IMR-90 (cell line): ENCODE measurements at regions not wholly inside any gene's neighbourhood (a gene's known extent, or its start where the extent isn't known, plus 50 kb on each side); places are given as distances from the start of the nearest gene placed in this dataset.

ENCODE experiments used
- ATAC-seq: fragments of 200-7000 bp; cut with Tn5 transposase; 2 replicates; pipeline ENCODE4 v1.9.1; 2020; ENCODE audit warnings: low read depth, mild to moderate bottlenecking, moderate library complexity
- BruUV-seq: library from RNA; stranded (reverse); fragments of 400-500 nt; replicated peaks from 2 replicates; lab custom pipeline; 2021; lab: Mats Ljungman, UMichigan
- CTCF ChIA-PET: fragments of 300-600 bp; formaldehyde crosslinking; extraction: SDS; loops from one replicate; lab custom pipeline; 2021; ENCODE audit warnings: antibody characterized with exemption; lab: Yijun Ruan, JAX
- POLR2A ChIA-PET: fragments of 300-600 bp; sonication (Branson Sonifier 250); formaldehyde crosslinking; loops from one replicate; lab custom pipeline; 2022; ENCODE audit warnings: antibody characterized with exemption; ENCODE audit not compliant: unreplicated experiment; lab: Charles Lee
- DNase-seq: peaks from one replicate; pipeline ENCODE4 v3.0.0; 2013
- H2AFZ ChIP-seq: replicated peaks from 2 replicates; pipeline ENCODE3; 2013; ENCODE audit warnings: low read length, mild to moderate bottlenecking; ENCODE audit not compliant: poor library complexity
- H2AK5ac ChIP-seq: 2 replicates; pipeline ENCODE4 v1.6.1; 2013; ENCODE audit warnings: low read depth, low read length, inconsistent platforms
- H2AK9ac ChIP-seq: replicated peaks from 2 replicates; pipeline ENCODE3; 2013; ENCODE audit warnings: mild to moderate bottlenecking, low read depth, low read length, moderate library complexity; ENCODE audit not compliant: poor library complexity
- H2BK120ac ChIP-seq: 2 replicates; pipeline ENCODE4 v1.6.1; 2013; ENCODE audit warnings: low read depth, low read length, inconsistent platforms
- H2BK15ac ChIP-seq: 3 replicates; pipeline ENCODE4 v1.6.1; 2013; ENCODE audit warnings: low read depth, low read length, inconsistent platforms
- H2BK20ac ChIP-seq: 2 replicates; pipeline ENCODE4 v1.6.1; 2013; ENCODE audit warnings: low read depth, mild to moderate bottlenecking, inconsistent platforms, low read length, moderate library complexity
- H2BK5ac ChIP-seq: 2 replicates; pipeline ENCODE4 v1.6.1; 2013; ENCODE audit warnings: mild to moderate bottlenecking, low read depth, low read length, inconsistent platforms; ENCODE audit not compliant: poor library complexity, severe bottlenecking
- H3K14ac ChIP-seq: replicated peaks from 2 replicates; pipeline ENCODE4 v1.6.1; 2013; ENCODE audit warnings: low read depth, low read length, inconsistent platforms
- H3K18ac ChIP-seq: 2 replicates; pipeline ENCODE4 v1.6.1; 2013; ENCODE audit warnings: low read depth, low read length, control low read depth
- H3K23ac ChIP-seq: 2 replicates; pipeline ENCODE4 v1.6.1; 2013; ENCODE audit warnings: low read depth, low read length, inconsistent platforms
- H3K27ac ChIP-seq: 2 replicates; pipeline ENCODE4 v1.5.1; 2013; ENCODE audit warnings: mild to moderate bottlenecking, control low read depth, low read length; ENCODE audit not compliant: insufficient read depth
- H3K27me3 ChIP-seq: 2 replicates; pipeline ENCODE4 v1.6.1; 2013; ENCODE audit warnings: low read length; ENCODE audit not compliant: control insufficient read depth, insufficient read depth
- H3K36me3 ChIP-seq: 2 replicates; pipeline ENCODE4 v1.6.1; 2013; ENCODE audit warnings: low read length, mixed read lengths; ENCODE audit not compliant: control insufficient read depth, insufficient read depth
- H3K4ac ChIP-seq: 2 replicates; pipeline ENCODE4 v1.6.1; 2013; ENCODE audit warnings: low read depth, low read length, inconsistent platforms
- H3K4me1 ChIP-seq: 2 replicates; pipeline ENCODE4 v1.6.1; 2013; ENCODE audit warnings: low read length, mixed read lengths; ENCODE audit not compliant: control insufficient read depth, insufficient read depth
- H3K4me2 ChIP-seq: 2 replicates; pipeline ENCODE4 v1.6.1; 2013; ENCODE audit warnings: low read depth, mild to moderate bottlenecking, control low read depth, low read length, moderate library complexity
- H3K4me3 ChIP-seq: 2 replicates; pipeline ENCODE4 v1.5.1; 2013; ENCODE audit warnings: low read depth, mild to moderate bottlenecking, control low read depth, low read length, moderate library complexity; ENCODE audit not compliant: insufficient read depth
- H3K56ac ChIP-seq: 2 replicates; pipeline ENCODE4 v1.6.1; 2013; ENCODE audit warnings: low read length, inconsistent platforms; ENCODE audit not compliant: insufficient read depth; ENCODE audit errors: extremely low read depth
- H3K79me1 ChIP-seq, 2 experiments: 2 replicates each; pipeline ENCODE4 v1.6.1; 2013; ENCODE audit warnings: low read length in 2 of 2, inconsistent platforms in 1 of 2, low read depth in 1 of 2
- H3K9ac ChIP-seq: 2 replicates; pipeline ENCODE4 v1.6.1; 2013; ENCODE audit warnings: low read depth, low read length, control low read depth
- H3K9me1 ChIP-seq: 2 replicates; pipeline ENCODE4 v1.6.1; 2013; ENCODE audit warnings: low read length, inconsistent platforms; ENCODE audit not compliant: insufficient read depth
- H3K9me3 ChIP-seq: 2 replicates; pipeline ENCODE4 v1.6.1; 2013; ENCODE audit warnings: low read length; ENCODE audit not compliant: control insufficient read depth, insufficient read depth
- H4K20me1 ChIP-seq: 2 replicates; pipeline ENCODE4 v1.6.1; 2013; ENCODE audit warnings: low read length, inconsistent platforms; ENCODE audit not compliant: insufficient read depth
- H4K5ac ChIP-seq: 2 replicates; pipeline ENCODE4 v1.6.1; 2013; ENCODE audit warnings: mild to moderate bottlenecking, low read depth, low read length, control low read depth
- H4K8ac ChIP-seq, 2 experiments: 2 replicates each; pipeline ENCODE4 v1.6.1; 2013; ENCODE audit warnings: low read depth in 2 of 2, low read length in 2 of 2, control low read depth in 1 of 2, inconsistent platforms in 1 of 2
- H4K91ac ChIP-seq: 2 replicates; pipeline ENCODE4 v1.6.1; 2013; ENCODE audit warnings: low read depth, low read length, inconsistent platforms; ENCODE audit not compliant: insufficient read depth
- BHLHE40 ChIP-seq: fragments of 150-350 bp; IDR thresholded peaks from 2 replicates; pipeline ENCODE4 v1.6.1; 2016; ENCODE audit warnings: mild to moderate bottlenecking, low read depth, low read length
- CEBPB ChIP-seq: IDR thresholded peaks from 2 replicates; pipeline ENCODE4 v1.6.1; 2012; ENCODE audit warnings: low read depth, low read length, improper control_type of control experiment
- FOS ChIP-seq: fragments of 150-350 bp; IDR thresholded peaks from 2 replicates; pipeline ENCODE4 v1.6.1; 2016; ENCODE audit warnings: low read depth, low read length
- POLR2A ChIP-seq: IDR thresholded peaks from 2 replicates; pipeline ENCODE4 v1.6.1; 2012; ENCODE audit warnings: mild to moderate bottlenecking, low read depth, low read length
- WGBS, 2 experiments: methylation state at CpG; one replicate each; pipeline versions ENCODE4 v1.1.5 to v1.1.7; 2013; ENCODE audit warnings: missing lambda C conversion rate in 2 of 2; ENCODE audit not compliant: insufficient read length in 1 of 2; ENCODE audit errors: extremely low coverage in 2 of 2; 5-methylcytosine and 5-hydroxymethylcytosine counted together
- dilution Hi-C: fragments of 300-500 bp; cut with HindIII; formaldehyde crosslinking; loops from one replicate; pipeline ENCODE4 v1.14.3; 2018; ENCODE audit warnings: low sequenced_read_pairs; ENCODE audit not compliant: unreplicated experiment
- in situ Hi-C: fragments of 300-500 bp; cut with MboI; formaldehyde crosslinking; loops from 3 replicates; pipeline ENCODE4 v1.14.3; 2019; ENCODE audit warnings: low sequenced_read_pairs, inconsistent platforms, mixed read lengths
- intact Hi-C: fragments of 100-400 bp; cut with micrococcal nuclease; formaldehyde crosslinking; loops from 2 replicates; pipeline ENCODE4 v1.10.0; 2022

DNA sequence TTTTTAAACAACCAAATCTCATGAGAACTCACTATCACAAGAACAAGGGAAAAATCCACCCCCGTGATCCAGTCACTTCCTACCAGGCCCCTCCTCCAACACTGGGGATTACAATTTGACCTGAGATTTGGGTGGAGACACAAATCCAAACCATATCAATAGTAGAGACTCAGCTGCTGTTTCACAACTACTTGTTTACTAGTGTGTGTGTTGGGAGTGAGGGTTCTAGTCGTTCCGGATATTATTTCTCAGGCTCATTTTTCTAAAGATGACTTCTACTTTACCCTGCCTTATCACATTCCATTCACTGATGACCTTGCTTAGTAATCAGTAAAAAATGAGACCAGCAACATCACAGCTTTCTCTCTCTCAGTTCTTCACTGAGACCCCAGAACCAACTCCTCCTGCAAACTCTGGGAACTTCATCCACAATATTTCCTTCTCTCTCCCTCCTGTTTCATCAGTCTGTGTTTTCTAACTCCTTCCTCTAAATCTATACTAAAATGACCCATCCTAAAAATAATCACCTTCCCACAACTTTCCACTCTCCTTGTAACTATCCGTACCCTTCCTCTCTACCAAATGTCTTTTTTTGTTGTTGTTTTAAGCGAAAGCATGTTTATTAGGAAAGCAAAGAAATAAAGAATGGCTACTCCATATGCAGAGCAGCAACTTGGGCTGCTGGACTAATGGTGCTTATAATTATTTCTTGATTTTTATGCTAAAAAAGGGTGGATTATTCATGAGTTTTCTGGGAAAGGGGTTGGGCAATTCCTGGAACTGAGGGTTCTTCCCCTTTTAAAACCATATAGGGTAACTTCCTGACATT lies 121.5 kb upstream of the SPRY4 start:
- H3K14ac ChIP-seq: peak overlapping the region; percentile 98
- peak overlapping the region; percentile 97 for H3K4ac ChIP-seq
- in situ Hi-C loops (no loop called here), intact Hi-C loops (loop anchor here (2.0 to 10.0 kb wide), 2 partner anchors 98 to 122 kb away; partner anchors contain the start of gene SPRY4), dilution Hi-C loops (no loop called here)
- no peaks in the 10 kb centered on the region for H3K27me3 ChIP-seq
- TSS peak; percentile 49 for BruUV-seq
- no peak overlapping the region for H3K4me3 ChIP-seq
- peak overlapping the region; percentile 99 for H3K18ac ChIP-seq
- H2AFZ ChIP-seq: peak overlapping the region; percentile 77
- DNase-seq (peak; percentile 84), ATAC-seq (peak; percentile 82)
- H3K4me1 ChIP-seq: peaks cover 16% of the 10 kb centered on the region
- peak overlapping the region; percentile 96 for H2BK5ac ChIP-seq
- H2AK5ac ChIP-seq: peak overlapping the region; percentile 95
- peaks cover 0 to 24% of the 10 kb centered on the region in 2 experiments; a peak in 3 of 4 replicates for H3K79me1 ChIP-seq
- H4K8ac ChIP-seq: peak overlapping the region; percentile 35 to 95
- H2BK120ac ChIP-seq: peak overlapping the region; percentile 97
- peak overlapping the region; percentile 73 for H3K9ac ChIP-seq
- TF ChIP-seq POLR2A (no peak), FOS (0 out of 2 replicates have a peak, but pooled peaks have one; percentile 28), BHLHE40 (0 out of 2 replicates have a peak, but pooled peaks have one; percentile 5), CEBPB (peak; percentile 83)
- peak overlapping the region; percentile 97 for H2BK20ac ChIP-seq
- ChIA-PET CTCF (no interaction called here), POLR2A (interaction anchor here (0.5 kb wide), 1 partner anchor 89 kb away, joined by 3 read pairs; no protein-coding TSS in a partner anchor)
- 100% methylated on average over 1 of the region's 5 CpGs; no CpG with 5 or more reads in 1 of the 2 experiments for WGBS, 2 experiments
- H2AK9ac ChIP-seq: no peak overlapping the region
- no peaks in the 10 kb centered on the region for H4K20me1 ChIP-seq
- H3K23ac ChIP-seq: peak overlapping the region; percentile 90
- peak overlapping the region; percentile 91 for H2BK15ac ChIP-seq
- H3K9me3 ChIP-seq: no peaks in the 10 kb centered on the region
- peak overlapping the region; percentile 98 for H4K5ac ChIP-seq
- no peaks in the 10 kb centered on the region for H3K36me3 ChIP-seq
- H3K27ac ChIP-seq: peak overlapping the region; percentile 98
- H3K9me1 ChIP-seq: peaks cover 16% of the 10 kb centered on the region
- peak overlapping the region; percentile 82 for H3K56ac ChIP-seq
- H3K4me2 ChIP-seq: peak overlapping the region; percentile 48; the same call in 1 of the 2 replicates
- H4K91ac ChIP-seq: peak overlapping the region; percentile 94
